Peyer's patch (tissue), 4 donors: ENCODE measurements at regions not wholly inside any gene's neighbourhood (a gene's known extent, or its start where the extent isn't known, plus 50 kb on each side); places are given as distances from the start of the nearest gene placed in this dataset.

Source experiments
- DNase-seq, 3 donors: peaks; one replicate each; pipeline ENCODE4 v3.0.0-alpha.2; 2017 to 2019
- H3K27ac ChIP-seq, 4 donors: fragments of 200-600 bp; sonication (generic); one replicate each; pipeline ENCODE4 v1.5.1; 2016 to 2019
- H3K27me3 ChIP-seq, 2 donors: fragments of 200-600 bp; sonication (generic); one replicate each; pipeline ENCODE4 v1.5.1; 2019
- H3K36me3 ChIP-seq, 3 donors: fragments of 200-600 bp; sonication (generic); one replicate each; pipeline ENCODE4 v1.5.1; 2016 to 2019
- H3K4me1 ChIP-seq, 4 donors: fragments of 200-600 bp; sonication (generic); one replicate each; pipeline ENCODE4 v1.5.1; 2016 to 2019
- H3K4me3 ChIP-seq, 4 donors: fragments of 200-600 bp; sonication (generic); 1 replicate in 3 of 4; 2 replicates in 1 of 4; pipeline ENCODE4 v1.5.1; 2016 to 2019; ENCODE audit warnings: mild to moderate bottlenecking in 1 of 4
- H3K9me3 ChIP-seq, 4 donors: fragments of 200-600 bp; sonication (generic); one replicate each; pipeline ENCODE4 v1.5.1; 2016 to 2019; ENCODE audit warnings: mild to moderate bottlenecking in 1 of 4
- POLR2A ChIP-seq, 2 donors: fragments of 450-650 bp; IDR thresholded peaks; one replicate each; pipeline ENCODE4 v1.5.1; 2017; ENCODE audit warnings: antibody characterized with exemption in 2 of 2, mild to moderate bottlenecking in 2 of 2, moderate library complexity in 2 of 2
- TF ChIP-seq, protein P1 (sequence below), 6 experiments: fragments of 450-650 bp in 4 of 6; fragments of 200-600 bp in 2 of 6; sonication (generic) in 1 of 6; IDR thresholded peaks; one replicate each; pipeline ENCODE4 v1.5.1; 2017 to 2019; ENCODE audit warnings: antibody characterized with exemption in 6 of 6, mild to moderate bottlenecking in 3 of 6, moderate library complexity in 1 of 6

- Histone ChIP-seq H3K27ac (no peak overlapping the region), H3K4me1 (no peaks in the 10 kb centered on the region), H3K4me3 (no peak overlapping the region), H3K27me3 (no peaks in the 10 kb centered on the region), H3K9me3 (no peaks in the 10 kb centered on the region), H3K36me3 (no peaks in the 10 kb centered on the region)
- DNase-seq, result no peak
- TF ChIP-seq, protein P1, sequence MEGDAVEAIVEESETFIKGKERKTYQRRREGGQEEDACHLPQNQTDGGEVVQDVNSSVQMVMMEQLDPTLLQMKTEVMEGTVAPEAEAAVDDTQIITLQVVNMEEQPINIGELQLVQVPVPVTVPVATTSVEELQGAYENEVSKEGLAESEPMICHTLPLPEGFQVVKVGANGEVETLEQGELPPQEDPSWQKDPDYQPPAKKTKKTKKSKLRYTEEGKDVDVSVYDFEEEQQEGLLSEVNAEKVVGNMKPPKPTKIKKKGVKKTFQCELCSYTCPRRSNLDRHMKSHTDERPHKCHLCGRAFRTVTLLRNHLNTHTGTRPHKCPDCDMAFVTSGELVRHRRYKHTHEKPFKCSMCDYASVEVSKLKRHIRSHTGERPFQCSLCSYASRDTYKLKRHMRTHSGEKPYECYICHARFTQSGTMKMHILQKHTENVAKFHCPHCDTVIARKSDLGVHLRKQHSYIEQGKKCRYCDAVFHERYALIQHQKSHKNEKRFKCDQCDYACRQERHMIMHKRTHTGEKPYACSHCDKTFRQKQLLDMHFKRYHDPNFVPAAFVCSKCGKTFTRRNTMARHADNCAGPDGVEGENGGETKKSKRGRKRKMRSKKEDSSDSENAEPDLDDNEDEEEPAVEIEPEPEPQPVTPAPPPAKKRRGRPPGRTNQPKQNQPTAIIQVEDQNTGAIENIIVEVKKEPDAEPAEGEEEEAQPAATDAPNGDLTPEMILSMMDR (IDR thresholded peaks at IDR 0.05), result no peak
- TF ChIP-seq POLR2A (IDR thresholded peaks at IDR 0.05), result no peak
Observed at GRCh38 chr22:49623715-49624114, 204.0 kb downstream of the BRD1 start.

- Histone ChIP-seq H3K9me3 (no peaks in the 10 kb centered on the region), H3K27me3 (no peaks in the 10 kb centered on the region), H3K27ac (no peak overlapping the region), H3K4me3 (no peak overlapping the region), H3K36me3 (no peaks in the 10 kb centered on the region), H3K4me1 (no peaks in the 10 kb centered on the region)
- DNase-seq, result no peak
- TF ChIP-seq POLR2A (IDR thresholded peaks at IDR 0.05), result no peak
- TF ChIP-seq, protein P1 (IDR thresholded peaks at IDR 0.05), result no peak
Observed at GRCh38 chr22:49623176-49623575, 204.5 kb downstream of the BRD1 start.

DNA sequence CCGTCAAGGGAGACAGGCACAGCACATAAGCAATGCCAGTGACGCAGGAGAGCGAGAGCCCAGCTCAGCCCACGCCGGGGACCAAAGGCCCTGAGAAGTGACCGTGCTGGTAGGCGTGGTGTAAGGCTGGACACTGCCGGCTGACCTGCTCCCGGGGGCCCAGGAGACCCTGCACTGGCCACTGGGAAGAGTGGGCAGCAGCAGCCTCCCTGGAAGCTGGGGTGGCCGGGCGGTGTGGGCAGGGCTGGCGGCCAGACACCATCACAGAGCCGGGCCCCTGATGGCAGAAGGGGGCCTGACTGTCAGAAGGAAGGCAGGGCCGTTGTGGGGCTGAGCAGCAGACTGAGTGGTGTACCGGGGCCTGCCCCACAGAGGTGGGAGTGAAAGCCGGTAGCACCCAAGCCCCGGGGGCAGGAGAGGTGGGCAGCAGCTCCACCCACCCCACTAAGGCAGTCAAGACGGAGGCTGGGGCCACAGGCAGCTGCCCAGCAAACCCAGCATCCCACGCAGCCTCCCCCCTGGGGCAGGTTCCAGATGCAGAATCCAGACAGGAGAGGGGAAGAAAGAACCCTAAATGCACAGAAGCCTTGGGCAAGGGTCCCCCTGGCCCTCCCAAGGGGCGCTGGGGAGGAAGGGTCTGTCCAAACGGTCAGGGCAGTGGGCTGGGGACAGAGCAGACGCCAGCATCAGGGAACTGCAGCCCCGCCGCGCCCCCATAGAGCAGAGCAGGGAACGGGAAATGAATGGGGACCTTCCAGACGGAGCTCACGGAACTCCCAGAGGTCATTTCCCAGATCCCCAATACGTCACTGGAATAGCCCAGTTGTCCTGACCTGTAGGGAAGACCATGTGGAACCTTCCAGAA is 205.2 kb downstream of the BRD1 start:
- no peak for DNase-seq
- Histone ChIP-seq H3K36me3 (no peaks in the 10 kb centered on the region), H3K4me1 (no peaks in the 10 kb centered on the region), H3K4me3 (no peak overlapping the region), H3K27me3 (no peaks in the 10 kb centered on the region), H3K27ac (no peak overlapping the region), H3K9me3 (no peaks in the 10 kb centered on the region)
- TF ChIP-seq, protein P1 (IDR thresholded peaks at IDR 0.05), result no peak
- TF ChIP-seq POLR2A (IDR thresholded peaks at IDR 0.05), result no peak

GRCh38 chr22:49621601-49622210 is 206.0 kb downstream of the BRD1 start:
- no peak for TF ChIP-seq POLR2A (IDR thresholded peaks at IDR 0.05)
- TF ChIP-seq, protein P1 (IDR thresholded peaks at IDR 0.05), result no peak
- no peak overlapping the region for H3K27ac ChIP-seq
- H3K4me3 ChIP-seq, result no peak overlapping the region
- H3K4me1 ChIP-seq, result no peaks in the 10 kb centered on the region
- peak in 1 of 3 donors; percentile 40 for DNase-seq
- H3K9me3 ChIP-seq, result no peaks in the 10 kb centered on the region
- no peaks in the 10 kb centered on the region for H3K36me3 ChIP-seq
- H3K27me3 ChIP-seq, result no peaks in the 10 kb centered on the region

- no peak overlapping the region for H3K27ac ChIP-seq
- H3K4me3 ChIP-seq, result no peak overlapping the region
- peak in 1 of 3 donors; percentile 5 for DNase-seq
- no peaks in the 10 kb centered on the region for H3K36me3 ChIP-seq
- no peaks in the 10 kb centered on the region for H3K27me3 ChIP-seq
- H3K4me1 ChIP-seq, result no peaks in the 10 kb centered on the region
- TF ChIP-seq, protein P1 (IDR thresholded peaks at IDR 0.05), result no peak
- TF ChIP-seq POLR2A (IDR thresholded peaks at IDR 0.05), result no peak
- H3K9me3 ChIP-seq, result no peaks in the 10 kb centered on the region
Observed at GRCh38 chr22:49620666-49621065, 207.0 kb downstream of the BRD1 start.
